ENCODE measurements at regions not wholly inside any gene's neighbourhood (a gene's known extent, or its start where the extent isn't known, plus 50 kb on each side); places are given as distances from the start of the nearest gene placed in this dataset.
A peak's percentile ranks its signal among the peaks of the same experiment; 100 is the strongest.

- H3K14ac ChIP-seq (ENCODE audit: insufficient read length) = no peak overlapping the region
- H3K4me2 ChIP-seq (ENCODE audit: insufficient read depth in 1 of 2, low read depth in 2 of 2, low read length in 2 of 2) = no peak overlapping the region
- no peaks in the 10 kb centered on the region for H3K79me2 ChIP-seq (ENCODE audit: control insufficient read depth in 1 of 2, insufficient read depth in 2 of 2, low read length in 2 of 2)
- no peaks in the 10 kb centered on the region for H3K4me1 ChIP-seq (replicated peaks in 1 of 4; ENCODE audit: control insufficient read depth in 3 of 4, insufficient read depth in 4 of 4, low read length in 3 of 4)
- CTCF ChIA-PET (ENCODE audit: partially characterized antibody) = interaction anchor here (1.5 kb wide), 1 partner anchor 10 kb away, joined by 4 read pairs; no protein-coding TSS in a partner anchor
- peak overlapping the region; percentile 32; the same call in 1 of the 2 replicates for H2AFZ ChIP-seq (ENCODE audit: low read length)
- H3K56ac ChIP-seq (replicated peaks; ENCODE audit: insufficient read length, low read depth, low read length) = no peak overlapping the region
- H2BK12ac ChIP-seq (ENCODE audit: low read depth, low read length) = no peak overlapping the region
- no peak overlapping the region for H3K4ac ChIP-seq (replicated peaks; ENCODE audit: insufficient read length, low read depth, low read length)
- H4K8ac ChIP-seq (ENCODE audit: extremely low read depth, insufficient read depth, low read length) = no peak overlapping the region
- POLR2A ChIA-PET (ENCODE audit: partially characterized antibody) = no interaction called here
- no peak overlapping the region for H2BK15ac ChIP-seq (ENCODE audit: low read length)
- no peak overlapping the region for H3K4me3 ChIP-seq (ENCODE audit: extremely low read depth in 1 of 4, insufficient read depth in 2 of 4, low read depth in 3 of 4, low read length in 4 of 4)
- no peak overlapping the region for H2BK5ac ChIP-seq (ENCODE audit: low read depth, low read length)
- H2AK5ac ChIP-seq (ENCODE audit: low read depth, low read length) = no peak overlapping the region
- H3K23ac ChIP-seq (ENCODE audit: insufficient read length) = no peak overlapping the region
- H4K20me1 ChIP-seq (replicated peaks in 1 of 2; ENCODE audit: control insufficient read depth in 1 of 2, insufficient read depth in 2 of 2, low read length in 2 of 2) = no peaks in the 10 kb centered on the region
- no peak overlapping the region for H3K18ac ChIP-seq (ENCODE audit: extremely low read depth, low read length)
- no peak overlapping the region for H4K5ac ChIP-seq (ENCODE audit: insufficient read length, low read depth, low read length)
- no peaks in the 10 kb centered on the region for H3K36me3 ChIP-seq (ENCODE audit: control insufficient read depth in 2 of 4, insufficient read depth in 4 of 4, low read length in 3 of 4)
- H3K79me1 ChIP-seq (ENCODE audit: low read depth, low read length) = no peaks in the 10 kb centered on the region
- no peak overlapping the region for H2BK20ac ChIP-seq (ENCODE audit: low read length)
- H3K23me2 ChIP-seq (ENCODE audit: low read depth, low read length) = no peaks in the 10 kb centered on the region
- H3K9me3 ChIP-seq (ENCODE audit: insufficient read depth in 2 of 2, low read depth in 1 of 2, low read length in 1 of 2) = no peaks in the 10 kb centered on the region
- no peak overlapping the region for H4K91ac ChIP-seq (replicated peaks; ENCODE audit: insufficient read length, low read length)
- H3K9ac ChIP-seq (replicated peaks in 1 of 4; ENCODE audit: extremely low read depth in 1 of 4, low read depth in 3 of 4, low read length in 3 of 4) = no peak overlapping the region
- 97% methylated on average over 5 of the region's 5 CpGs; no CpG with 5 or more reads in 1 of the 2 experiments for WGBS, 2 experiments (ENCODE audit: extremely low coverage in 1 of 2, insufficient coverage in 1 of 2, insufficient read length in 1 of 2, insufficient replicate concordance in 2 of 2, low coverage in 1 of 2, low lambda C conversion rate in 2 of 2, missing lambda C conversion rate in 1 of 2)
- H2BK120ac ChIP-seq (replicated peaks; ENCODE audit: low read depth, low read length) = no peak overlapping the region
- H3K27me3 ChIP-seq (replicated peaks in 1 of 4; ENCODE audit: control insufficient read depth in 3 of 4, extremely low read depth in 1 of 4, insufficient read depth in 3 of 4, low read length in 3 of 4) = no peaks in the 10 kb centered on the region
- no peak overlapping the region; the same call in 1 of the 2 replicates for H3K27ac ChIP-seq (ENCODE audit: low read depth, low read length)
- DNase-seq (ENCODE audit: low read depth in 1 of 2, low spot score in 2 of 2) (no peak), FAIRE-seq (no peak)
- TF ChIP-seq RBBP5 (IDR thresholded peaks at IDR 0.05; ENCODE audit: borderline replicate concordance, low read depth, low read length) = no peak
- no peak for TF ChIP-seq HDAC6 (IDR thresholded peaks at IDR 0.05; ENCODE audit: low read depth, low read length)
- TF ChIP-seq SAP30 (IDR thresholded peaks at IDR 0.05; ENCODE audit: insufficient read depth, insufficient replicate concordance, low read length) = no peak
- no peak for TF ChIP-seq KDM5A (IDR thresholded peaks at IDR 0.05; ENCODE audit: low read length)
- TF ChIP-seq CTCF (IDR thresholded peaks at IDR 0.05; ENCODE audit: control extremely low read depth in 1 of 3, insufficient read depth in 1 of 3, low read depth in 1 of 3, low read length in 3 of 3) = no peak
- no peak for TF ChIP-seq ATF3 (IDR thresholded peaks at IDR 0.05; ENCODE audit: insufficient read depth, low read depth, low read length)
- TF ChIP-seq NRF1 (IDR thresholded peaks at IDR 0.05; ENCODE audit: low read depth, low read length) = no peak
- no peak for TF ChIP-seq FOSL1 (IDR thresholded peaks at IDR 0.05; ENCODE audit: insufficient read depth, low read depth, low read length)
- no peak for TF ChIP-seq TEAD4 (IDR thresholded peaks at IDR 0.05; ENCODE audit: low read depth, low read length)
- no peak for TF ChIP-seq POLR2AphosphoS5 (IDR thresholded peaks at IDR 0.05; ENCODE audit: low read depth, low read length)
Observed at GRCh38 chr4:171714791-171715454, 98.3 kb upstream of the GALNTL6 start.
